Hepatocyte (in vitro differentiated cells): ENCODE measurements at regions not wholly inside any gene's neighbourhood (a gene's known extent, or its start where the extent isn't known, plus 50 kb on each side); places are given as distances from the start of the nearest gene placed in this dataset.

Experiments used
- CTCF ChIP-seq: fragments of 200-600 bp; sonication (generic); IDR thresholded peaks from 2 replicates; pipeline ENCODE4 v1.5.1; 2016; ENCODE audit warnings: antibody characterized with exemption, mild to moderate bottlenecking; ENCODE audit not compliant: poor library complexity
- EZH2 ChIP-seq: fragments of 200-600 bp; sonication (generic); IDR thresholded peaks from 2 replicates; pipeline ENCODE4 v1.6.1; 2016; ENCODE audit warnings: antibody characterized with exemption, mild to moderate bottlenecking, borderline replicate concordance
- EZH2phosphoT487 ChIP-seq: fragments of 200-600 bp; sonication (generic); IDR thresholded peaks from one replicate; pipeline ENCODE4 v1.6.1; 2018; ENCODE audit warnings: antibody characterized with exemption, mild to moderate bottlenecking, low read depth, moderate library complexity; ENCODE audit not compliant: unreplicated experiment, severe bottlenecking

- no peak for TF ChIP-seq CTCF
- no peak for TF ChIP-seq EZH2
- TF ChIP-seq EZH2phosphoT487 = no peak
These were observed 205.1 kb downstream of the NDUFA10 start for GRCh38 chr2:239819974-239820555.
